Mammary epithelial cell (primary cell): ENCODE measurements at regions not wholly inside any gene's neighbourhood (a gene's known extent, or its start where the extent isn't known, plus 50 kb on each side); places are given as distances from the start of the nearest gene placed in this dataset.

Experiments used
- CTCF ChIP-seq, 2 donors: IDR thresholded peaks in 1 of 2; conservative IDR thresholded peaks in 1 of 2; 2 replicates each; pipeline ENCODE4 v1.5.1; 2011 to 2012; ENCODE audit warnings: inconsistent platforms in 2 of 2, low read length in 2 of 2, mild to moderate bottlenecking in 2 of 2, control low read depth in 1 of 2, low read depth in 1 of 2; ENCODE audit not compliant: insufficient read depth in 1 of 2; ENCODE audit errors: extremely low read depth in 1 of 2
- EZH2 ChIP-seq: IDR thresholded peaks from 2 replicates; pipeline ENCODE4 v1.6.1; 2012; ENCODE audit warnings: low read length, inconsistent platforms, borderline replicate concordance

- TF ChIP-seq EZH2 (no peak), CTCF (conservative IDR thresholded peaks at IDR 0.05 in 1 of 2, IDR thresholded peaks at IDR 0.05 in 1 of 2; ENCODE audit: extremely low read depth in 1 of 2, insufficient read depth in 1 of 2, low read depth in 1 of 2, low read length in 2 of 2) (no peak)
These were observed 545.0 kb upstream of the FBXO33 start for GRCh38 chr14:39977198-39977597.
